Progenitor cell of endocrine pancreas (in vitro differentiated cells): ENCODE measurements at regions not wholly inside any gene's neighbourhood (a gene's known extent, or its start where the extent isn't known, plus 50 kb on each side); places are given as distances from the start of the nearest gene placed in this dataset.

Source experiments
- DNase-seq: peaks from one replicate; pipeline ENCODE4 v3.0.0; 2021; ENCODE audit warnings: low spot score; ENCODE audit not compliant: unreplicated experiment
- H3K27ac Mint-ChIP-seq: 2 replicates; pipeline ENCODE4 v1.8.0; 2021; ENCODE audit warnings: mild to moderate bottlenecking, moderate library complexity, mixed read lengths
- H3K27me3 Mint-ChIP-seq: 2 replicates; pipeline ENCODE4 v1.8.0; 2021; ENCODE audit warnings: mixed read lengths
- H3K36me3 Mint-ChIP-seq: 2 replicates; pipeline ENCODE4 v1.8.0; 2022; ENCODE audit warnings: mixed read lengths; ENCODE audit not compliant: insufficient read depth
- H3K4me1 Mint-ChIP-seq: 2 replicates; pipeline ENCODE4 v1.8.0; 2021; ENCODE audit warnings: low read depth, mixed read lengths
- H3K4me3 Mint-ChIP-seq: 2 replicates; pipeline ENCODE4 v1.8.0; 2021; ENCODE audit warnings: low read depth, mild to moderate bottlenecking, moderate library complexity, mixed read lengths
- H3K9me3 Mint-ChIP-seq: 2 replicates; pipeline ENCODE4 v1.8.0; 2021; ENCODE audit warnings: low read depth, mixed read lengths
- TF ChIP-seq, protein P1 (sequence below): fragments of 200-600 bp; sonication (generic); IDR thresholded peaks from one replicate; pipeline ENCODE4 v1.5.0; 2021; ENCODE audit warnings: antibody characterized with exemption, mild to moderate bottlenecking; ENCODE audit not compliant: unreplicated experiment

DNA sequence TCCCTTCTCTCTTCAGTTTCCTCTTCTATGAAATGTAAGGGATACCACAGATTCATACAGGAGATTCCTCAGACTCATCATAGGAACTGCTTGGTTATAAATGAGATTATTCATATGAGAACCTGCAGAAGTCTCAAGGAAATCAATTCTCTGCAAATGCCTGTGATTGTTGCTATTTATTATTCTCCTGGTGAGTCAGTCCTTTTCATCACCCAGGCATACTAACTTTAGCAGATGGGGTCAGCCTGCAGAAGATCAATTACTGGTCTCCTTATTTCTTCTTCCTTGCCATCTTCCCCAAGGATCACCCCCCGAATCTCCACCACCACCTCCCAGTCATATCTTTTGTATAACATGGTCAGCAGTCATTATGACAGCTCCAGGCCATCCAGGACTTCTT is 53.8 kb upstream of the DCP1A start:
- H3K4me3 Mint-ChIP-seq: no peak overlapping the region
- no peaks in the 10 kb centered on the region for H3K27me3 Mint-ChIP-seq
- no peak for DNase-seq
- no peak overlapping the region for H3K27ac Mint-ChIP-seq
- TF ChIP-seq, protein P1, sequence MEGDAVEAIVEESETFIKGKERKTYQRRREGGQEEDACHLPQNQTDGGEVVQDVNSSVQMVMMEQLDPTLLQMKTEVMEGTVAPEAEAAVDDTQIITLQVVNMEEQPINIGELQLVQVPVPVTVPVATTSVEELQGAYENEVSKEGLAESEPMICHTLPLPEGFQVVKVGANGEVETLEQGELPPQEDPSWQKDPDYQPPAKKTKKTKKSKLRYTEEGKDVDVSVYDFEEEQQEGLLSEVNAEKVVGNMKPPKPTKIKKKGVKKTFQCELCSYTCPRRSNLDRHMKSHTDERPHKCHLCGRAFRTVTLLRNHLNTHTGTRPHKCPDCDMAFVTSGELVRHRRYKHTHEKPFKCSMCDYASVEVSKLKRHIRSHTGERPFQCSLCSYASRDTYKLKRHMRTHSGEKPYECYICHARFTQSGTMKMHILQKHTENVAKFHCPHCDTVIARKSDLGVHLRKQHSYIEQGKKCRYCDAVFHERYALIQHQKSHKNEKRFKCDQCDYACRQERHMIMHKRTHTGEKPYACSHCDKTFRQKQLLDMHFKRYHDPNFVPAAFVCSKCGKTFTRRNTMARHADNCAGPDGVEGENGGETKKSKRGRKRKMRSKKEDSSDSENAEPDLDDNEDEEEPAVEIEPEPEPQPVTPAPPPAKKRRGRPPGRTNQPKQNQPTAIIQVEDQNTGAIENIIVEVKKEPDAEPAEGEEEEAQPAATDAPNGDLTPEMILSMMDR: no peak
- H3K4me1 Mint-ChIP-seq: no peaks in the 10 kb centered on the region
- peaks cover 3% of the 10 kb centered on the region for H3K9me3 Mint-ChIP-seq
- H3K36me3 Mint-ChIP-seq: no peaks in the 10 kb centered on the region

- DNase-seq: no peak
- no peaks in the 10 kb centered on the region for H3K9me3 Mint-ChIP-seq
- H3K4me1 Mint-ChIP-seq: no peaks in the 10 kb centered on the region
- H3K36me3 Mint-ChIP-seq: no peaks in the 10 kb centered on the region
- TF ChIP-seq, protein P1: no peak
- no peak overlapping the region for H3K27ac Mint-ChIP-seq
- no peak overlapping the region for H3K4me3 Mint-ChIP-seq
- H3K27me3 Mint-ChIP-seq: no peaks in the 10 kb centered on the region
These were observed 55.0 kb upstream of the DCP1A start for GRCh38 chr3:53402326-53402725.

DNA sequence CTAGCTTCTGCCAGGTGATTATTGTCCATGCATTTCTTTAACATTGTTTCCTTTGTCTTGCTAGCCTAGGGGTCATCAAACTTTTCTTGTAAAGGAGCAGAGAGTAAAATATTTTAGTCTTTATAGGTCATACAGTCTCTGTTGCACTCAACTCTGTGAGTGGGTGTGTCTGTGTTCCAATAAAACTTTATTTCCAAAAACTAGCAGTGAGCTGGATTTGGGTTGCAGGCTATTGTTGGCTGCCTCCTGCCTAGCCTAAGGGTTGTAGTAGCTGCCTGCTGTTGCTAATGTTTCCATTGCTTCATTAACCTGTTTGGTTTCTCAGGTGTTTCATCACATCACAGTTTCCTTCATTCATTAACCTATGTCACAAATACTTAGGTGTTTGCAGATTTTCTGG is 64.0 kb upstream of the DCP1A start:
- peaks cover 3% of the 10 kb centered on the region for H3K36me3 Mint-ChIP-seq
- H3K9me3 Mint-ChIP-seq: peaks cover 18% of the 10 kb centered on the region
- TF ChIP-seq, protein P1: no peak

DNA sequence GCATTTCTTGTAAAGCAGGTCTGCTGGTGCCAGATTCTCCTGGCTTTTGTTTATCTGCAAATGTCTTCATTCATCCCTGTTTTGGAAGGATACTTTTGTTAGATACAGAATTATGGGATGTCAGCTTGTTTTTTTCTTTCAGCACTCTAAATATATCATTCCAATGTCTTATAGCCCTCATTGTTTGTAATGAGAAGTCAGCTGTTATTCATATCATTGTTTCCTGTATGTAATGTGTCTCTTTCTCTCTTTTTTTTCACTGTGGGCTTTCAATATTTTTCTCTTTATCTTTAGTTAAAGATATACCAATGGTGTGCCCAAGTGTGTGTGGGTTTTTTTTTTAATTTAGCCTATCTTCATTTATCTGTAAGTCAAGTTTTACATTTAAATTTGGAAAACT is 65.6 kb upstream of the DCP1A start:
- TF ChIP-seq, protein P1: no peak
- Mint-ChIP-seq H3K27ac (no peak overlapping the region), H3K4me1 (no peaks in the 10 kb centered on the region), H3K4me3 (no peak overlapping the region), H3K9me3 (peaks cover 18% of the 10 kb centered on the region), H3K27me3 (no peaks in the 10 kb centered on the region), H3K36me3 (peaks cover 3% of the 10 kb centered on the region)
- no peak for DNase-seq

More for the DNA sequence above, 64.0 kb upstream of the DCP1A start:
- no peak overlapping the region for H3K4me3 Mint-ChIP-seq
- no peaks in the 10 kb centered on the region for H3K27me3 Mint-ChIP-seq
- DNase-seq: no peak
- no peaks in the 10 kb centered on the region for H3K4me1 Mint-ChIP-seq
- H3K27ac Mint-ChIP-seq: no peak overlapping the region

DNA sequence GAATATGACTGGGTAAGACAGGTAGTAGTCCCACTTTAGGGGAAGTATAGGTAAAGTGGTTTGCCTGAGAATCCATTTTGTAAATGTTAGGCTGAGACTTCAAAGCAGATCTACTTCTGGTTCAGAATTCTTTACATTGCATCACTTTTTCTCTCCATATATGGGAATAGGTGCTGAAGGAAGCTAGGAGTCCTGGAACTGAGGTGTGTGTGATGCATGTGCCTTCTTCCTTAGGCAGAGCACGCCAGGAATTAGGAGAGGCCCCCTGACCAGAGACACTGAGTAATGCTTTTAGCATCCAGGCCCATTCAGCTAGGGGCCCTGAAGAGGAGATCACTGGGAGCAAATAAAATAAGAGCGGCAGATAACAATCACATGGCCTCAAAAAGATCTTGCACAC is 69.2 kb upstream of the DCP1A start:
- DNase-seq: no peak
- Mint-ChIP-seq H3K4me1 (no peaks in the 10 kb centered on the region), H3K36me3 (peaks cover 3% of the 10 kb centered on the region), H3K27ac (no peak overlapping the region), H3K9me3 (peaks cover 18% of the 10 kb centered on the region), H3K27me3 (no peaks in the 10 kb centered on the region), H3K4me3 (no peak overlapping the region)
- TF ChIP-seq, protein P1: no peak
